ENCODE measurements at regions not wholly inside any gene's neighbourhood (a gene's known extent, or its start where the extent isn't known, plus 50 kb on each side); places are given as distances from the start of the nearest gene placed in this dataset.

DNA sequence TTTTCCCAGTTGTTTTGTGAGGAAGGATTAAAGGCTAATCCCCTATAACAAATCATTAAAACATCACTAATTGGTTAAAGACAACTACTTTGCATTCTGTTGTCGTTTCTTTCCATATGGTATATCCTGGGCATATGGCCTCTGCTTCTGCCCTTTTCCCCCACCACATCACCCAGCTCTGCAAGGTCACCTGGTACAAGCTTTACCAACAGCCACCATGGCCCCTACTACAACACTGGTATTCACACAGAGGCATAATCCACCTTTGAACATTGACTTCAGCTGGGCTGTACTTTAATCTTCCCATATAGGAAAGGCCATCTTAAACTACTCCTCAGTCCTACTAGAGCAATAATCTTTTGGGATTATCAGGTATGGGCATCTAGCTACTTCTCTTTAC lies 866.1 kb downstream of the TLE4 start:
- TF ChIP-seq, protein P1, sequence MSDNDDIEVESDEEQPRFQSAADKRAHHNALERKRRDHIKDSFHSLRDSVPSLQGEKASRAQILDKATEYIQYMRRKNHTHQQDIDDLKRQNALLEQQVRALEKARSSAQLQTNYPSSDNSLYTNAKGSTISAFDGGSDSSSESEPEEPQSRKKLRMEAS (IDR thresholded peaks at IDR 0.05; ENCODE audit: low read depth, low read length) = no peak
- TF ChIP-seq ZZZ3 (IDR thresholded peaks at IDR 0.05; ENCODE audit: control insufficient read depth, insufficient read length, low read depth) (no peak), FOS (IDR thresholded peaks at IDR 0.05; ENCODE audit: borderline replicate concordance, extremely low read depth, insufficient read length) (no peak), RAD21 (IDR thresholded peaks at IDR 0.05; ENCODE audit: insufficient read depth, low read depth, low read length) (no peak), POLR2AphosphoS5 (IDR thresholded peaks at IDR 0.05; ENCODE audit: low read length) (no peak), JUND (IDR thresholded peaks at IDR 0.05; ENCODE audit: low read depth, low read length) (no peak), EZH2 (IDR thresholded peaks at IDR 0.05; ENCODE audit: borderline replicate concordance, control insufficient read depth, low read depth, low read length) (no peak), HDAC6 (IDR thresholded peaks at IDR 0.05; ENCODE audit: unreplicated experiment) (no peak), LARP7 (IDR thresholded peaks at IDR 0.05) (no peak), CBX3 (IDR thresholded peaks at IDR 0.05; ENCODE audit: borderline replicate concordance, low read depth) (no peak)
- TF ChIP-seq, protein P2, sequence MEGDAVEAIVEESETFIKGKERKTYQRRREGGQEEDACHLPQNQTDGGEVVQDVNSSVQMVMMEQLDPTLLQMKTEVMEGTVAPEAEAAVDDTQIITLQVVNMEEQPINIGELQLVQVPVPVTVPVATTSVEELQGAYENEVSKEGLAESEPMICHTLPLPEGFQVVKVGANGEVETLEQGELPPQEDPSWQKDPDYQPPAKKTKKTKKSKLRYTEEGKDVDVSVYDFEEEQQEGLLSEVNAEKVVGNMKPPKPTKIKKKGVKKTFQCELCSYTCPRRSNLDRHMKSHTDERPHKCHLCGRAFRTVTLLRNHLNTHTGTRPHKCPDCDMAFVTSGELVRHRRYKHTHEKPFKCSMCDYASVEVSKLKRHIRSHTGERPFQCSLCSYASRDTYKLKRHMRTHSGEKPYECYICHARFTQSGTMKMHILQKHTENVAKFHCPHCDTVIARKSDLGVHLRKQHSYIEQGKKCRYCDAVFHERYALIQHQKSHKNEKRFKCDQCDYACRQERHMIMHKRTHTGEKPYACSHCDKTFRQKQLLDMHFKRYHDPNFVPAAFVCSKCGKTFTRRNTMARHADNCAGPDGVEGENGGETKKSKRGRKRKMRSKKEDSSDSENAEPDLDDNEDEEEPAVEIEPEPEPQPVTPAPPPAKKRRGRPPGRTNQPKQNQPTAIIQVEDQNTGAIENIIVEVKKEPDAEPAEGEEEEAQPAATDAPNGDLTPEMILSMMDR (IDR thresholded peaks at IDR 0.05 in 2 of 3, conservative IDR thresholded peaks at IDR 0.05 in 1 of 3; ENCODE audit: control insufficient read depth in 2 of 3, extremely low read depth in 1 of 3, insufficient read depth in 1 of 3, low read depth in 3 of 3, low read length in 3 of 3) = no peak

Measured in GM12878 (cell line).